Kidney tubule cell (primary cell): ENCODE measurements at regions not wholly inside any gene's neighbourhood (a gene's known extent, or its start where the extent isn't known, plus 50 kb on each side); places are given as distances from the start of the nearest gene placed in this dataset.
"Not testable (repeated sequence)": the region's sequence is repeated elsewhere in the genome, so short reads cannot be mapped to it uniquely, and the experiment has no call there.

Experiments used
- DNase-seq: peaks from one replicate; pipeline ENCODE4 v3.0.0-alpha.2; 2018; ENCODE audit warnings: low spot score

GRCh38 chr10:60569681-60570080, 180.0 kb upstream of the ANK3 start:
- DNase-seq, result no peak

GRCh38 chr10:60566096-60566495, 176.4 kb upstream of the ANK3 start:
- DNase-seq, result no peak

- DNase-seq, result no peak
Measured at GRCh38 chr10:60565492-60565891, 175.8 kb upstream of the ANK3 start.

- no peak for DNase-seq
Measured at GRCh38 chr10:60564475-60564874, 174.8 kb upstream of the ANK3 start.

GRCh38 chr10:60560451-60560850, 170.8 kb upstream of the ANK3 start:
- DNase-seq, result no peak

- DNase-seq, result peak; percentile 67
Measured at GRCh38 chr10:60555700-60556099, 166.0 kb upstream of the ANK3 start.

GRCh38 chr10:60549686-60550085, 160.0 kb upstream of the ANK3 start:
- DNase-seq, result peak; percentile 70

- DNase-seq, result no peak
Measured at GRCh38 chr10:60542657-60543056, 153.0 kb upstream of the ANK3 start.

- DNase-seq, result no peak
Measured at GRCh38 chr10:60541451-60541850, 151.8 kb upstream of the ANK3 start.

GRCh38 chr10:60537697-60538096, 148.0 kb upstream of the ANK3 start:
- peak; percentile 43 for DNase-seq

- peak; percentile 86 for DNase-seq
Measured at GRCh38 chr10:60536529-60537114, 146.9 kb upstream of the ANK3 start.

GRCh38 chr10:60535427-60535826, 145.8 kb upstream of the ANK3 start:
- peak; percentile 37 for DNase-seq

GRCh38 chr10:60534761-60535389, 145.2 kb upstream of the ANK3 start:
- DNase-seq, result no peak

GRCh38 chr10:60532696-60533468, 143.2 kb upstream of the ANK3 start:
- DNase-seq, result no peak

GRCh38 chr10:60531006-60531405, 141.3 kb upstream of the ANK3 start:
- DNase-seq, result no peak

- DNase-seq, result no peak
Measured at GRCh38 chr10:60527676-60528075, 138.0 kb upstream of the ANK3 start.

- DNase-seq, result no peak
Measured at GRCh38 chr10:60525716-60526585, 136.3 kb upstream of the ANK3 start.

- peak; percentile 26 for DNase-seq
Measured at GRCh38 chr10:60524541-60524940, 134.9 kb upstream of the ANK3 start.

GRCh38 chr10:60523371-60523770, 133.7 kb upstream of the ANK3 start:
- not testable (repeated sequence) for DNase-seq

- DNase-seq, result no peak
Measured at GRCh38 chr10:60522617-60523016, 132.9 kb upstream of the ANK3 start.

GRCh38 chr10:60521974-60522405, 132.3 kb upstream of the ANK3 start:
- DNase-seq, result peak; percentile 47

- DNase-seq, result peak; percentile 18
Measured at GRCh38 chr10:60518745-60519144, 129.1 kb upstream of the ANK3 start.
